ENCODE measurements at regions not wholly inside any gene's neighbourhood (a gene's known extent, or its start where the extent isn't known, plus 50 kb on each side); places are given as distances from the start of the nearest gene placed in this dataset.

DNA sequence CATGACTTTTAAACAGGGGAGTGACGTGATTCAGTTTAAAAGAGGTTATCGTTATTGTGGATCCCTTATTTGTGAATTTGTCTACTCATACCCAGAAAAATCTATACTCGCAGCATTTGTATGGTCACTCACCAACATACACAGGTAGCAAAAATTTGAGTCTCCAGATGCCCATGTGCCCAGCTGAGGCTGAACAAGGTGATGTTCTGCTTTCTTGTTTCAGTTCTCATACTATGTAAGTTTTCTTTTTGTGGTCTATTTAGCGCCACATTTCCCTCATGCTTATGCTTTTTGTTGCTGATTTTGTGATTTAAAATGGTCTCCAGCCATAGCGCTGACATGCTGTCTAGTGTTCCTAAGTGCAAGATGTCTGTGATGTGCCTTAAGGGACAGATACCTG lies 312.9 kb upstream of the SEMA3A start:
- DNase-seq (ENCODE audit: low read depth, low spot score) (no peak), ATAC-seq (no peak)
- in situ Hi-C loops (cut with HindIII; ENCODE audit: low pct_unique_long_range_greater_than_20kb, low sequenced_read_pairs) (no loop called here), intact Hi-C loops (cut with micrococcal nuclease; ENCODE audit: unreplicated experiment) (no loop called here)
- no TSS peak for BruUV-seq (replicated peaks)
- Histone ChIP-seq H3K36me3 (ENCODE audit: control insufficient read depth, insufficient read depth, low read length) (no peaks in the 10 kb centered on the region), H3K9me3 (ENCODE audit: control insufficient read depth, insufficient read depth, low read depth, low read length) (no peaks in the 10 kb centered on the region), H3K27ac (ENCODE audit: low read length) (no peak overlapping the region), H3K4me1 (ENCODE audit: control insufficient read depth, insufficient read depth, low read length) (no peaks in the 10 kb centered on the region), H3K27me3 (ENCODE audit: control insufficient read depth, insufficient read depth, low read length) (no peaks in the 10 kb centered on the region), H3K4me3 (ENCODE audit: low read depth in 2 of 2, low read length in 2 of 2) (no peak overlapping the region)
- no peak for TF ChIP-seq POLR2AphosphoS5 (IDR thresholded peaks at IDR 0.05; ENCODE audit: low read depth, low read length)
- TF ChIP-seq TCF7L2 (IDR thresholded peaks at IDR 0.05; ENCODE audit: low read depth, low read length) = no peak
- no peak for TF ChIP-seq SIN3A (IDR thresholded peaks at IDR 0.05; ENCODE audit: borderline replicate concordance, insufficient read depth, low read depth, low read length)
- TF ChIP-seq, protein P1, sequence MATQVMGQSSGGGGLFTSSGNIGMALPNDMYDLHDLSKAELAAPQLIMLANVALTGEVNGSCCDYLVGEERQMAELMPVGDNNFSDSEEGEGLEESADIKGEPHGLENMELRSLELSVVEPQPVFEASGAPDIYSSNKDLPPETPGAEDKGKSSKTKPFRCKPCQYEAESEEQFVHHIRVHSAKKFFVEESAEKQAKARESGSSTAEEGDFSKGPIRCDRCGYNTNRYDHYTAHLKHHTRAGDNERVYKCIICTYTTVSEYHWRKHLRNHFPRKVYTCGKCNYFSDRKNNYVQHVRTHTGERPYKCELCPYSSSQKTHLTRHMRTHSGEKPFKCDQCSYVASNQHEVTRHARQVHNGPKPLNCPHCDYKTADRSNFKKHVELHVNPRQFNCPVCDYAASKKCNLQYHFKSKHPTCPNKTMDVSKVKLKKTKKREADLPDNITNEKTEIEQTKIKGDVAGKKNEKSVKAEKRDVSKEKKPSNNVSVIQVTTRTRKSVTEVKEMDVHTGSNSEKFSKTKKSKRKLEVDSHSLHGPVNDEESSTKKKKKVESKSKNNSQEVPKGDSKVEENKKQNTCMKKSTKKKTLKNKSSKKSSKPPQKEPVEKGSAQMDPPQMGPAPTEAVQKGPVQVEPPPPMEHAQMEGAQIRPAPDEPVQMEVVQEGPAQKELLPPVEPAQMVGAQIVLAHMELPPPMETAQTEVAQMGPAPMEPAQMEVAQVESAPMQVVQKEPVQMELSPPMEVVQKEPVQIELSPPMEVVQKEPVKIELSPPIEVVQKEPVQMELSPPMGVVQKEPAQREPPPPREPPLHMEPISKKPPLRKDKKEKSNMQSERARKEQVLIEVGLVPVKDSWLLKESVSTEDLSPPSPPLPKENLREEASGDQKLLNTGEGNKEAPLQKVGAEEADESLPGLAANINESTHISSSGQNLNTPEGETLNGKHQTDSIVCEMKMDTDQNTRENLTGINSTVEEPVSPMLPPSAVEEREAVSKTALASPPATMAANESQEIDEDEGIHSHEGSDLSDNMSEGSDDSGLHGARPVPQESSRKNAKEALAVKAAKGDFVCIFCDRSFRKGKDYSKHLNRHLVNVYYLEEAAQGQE (IDR thresholded peaks at IDR 0.05; ENCODE audit: insufficient read depth in 1 of 2, low read depth in 2 of 2, low read length in 1 of 2) = no peak
- no peak for TF ChIP-seq CTCF (IDR thresholded peaks at IDR 0.05)
- POLR2A ChIA-PET = no interaction called here
- CTCF ChIA-PET = no interaction called here

DNA sequence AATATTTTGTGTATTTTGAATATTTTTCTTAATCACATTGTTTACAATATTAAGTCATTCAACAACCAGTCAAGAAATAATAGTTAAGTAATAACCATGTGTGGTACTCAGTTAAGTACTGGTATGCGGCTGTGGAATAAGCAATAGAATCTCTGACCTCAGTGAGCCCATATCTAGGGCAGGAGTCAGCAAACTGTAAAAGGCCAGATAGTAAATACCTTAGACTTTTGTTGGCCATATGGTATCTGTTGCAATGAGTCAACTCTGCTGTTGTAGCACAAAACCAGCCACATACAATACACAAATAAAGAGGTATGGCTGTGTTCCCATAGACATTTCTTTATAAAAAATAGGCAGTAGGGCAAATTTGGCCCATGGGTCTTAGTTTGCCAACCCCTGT lies 311.6 kb upstream of the SEMA3A start:
- no peak overlapping the region for H3K4me3 ChIP-seq (ENCODE audit: low read depth in 2 of 2, low read length in 2 of 2)
- ATAC-seq = no peak
- no peak overlapping the region for H3K27ac ChIP-seq (ENCODE audit: low read length)
- no peaks in the 10 kb centered on the region for H3K27me3 ChIP-seq (ENCODE audit: control insufficient read depth, insufficient read depth, low read length)
- no peak for DNase-seq (ENCODE audit: low read depth, low spot score)
- no TSS peak for BruUV-seq (replicated peaks)
- TF ChIP-seq POLR2AphosphoS5 (IDR thresholded peaks at IDR 0.05; ENCODE audit: low read depth, low read length) (no peak), SIN3A (IDR thresholded peaks at IDR 0.05; ENCODE audit: borderline replicate concordance, insufficient read depth, low read depth, low read length) (no peak), CTCF (IDR thresholded peaks at IDR 0.05) (no peak), TCF7L2 (IDR thresholded peaks at IDR 0.05; ENCODE audit: low read depth, low read length) (no peak)
- TF ChIP-seq, protein P1 (IDR thresholded peaks at IDR 0.05; ENCODE audit: insufficient read depth in 1 of 2, low read depth in 2 of 2, low read length in 1 of 2) = no peak
- no peaks in the 10 kb centered on the region for H3K4me1 ChIP-seq (ENCODE audit: control insufficient read depth, insufficient read depth, low read length)
- no peaks in the 10 kb centered on the region for H3K36me3 ChIP-seq (ENCODE audit: control insufficient read depth, insufficient read depth, low read length)
- no peaks in the 10 kb centered on the region for H3K9me3 ChIP-seq (ENCODE audit: control insufficient read depth, insufficient read depth, low read depth, low read length)
- in situ Hi-C loops (cut with HindIII; ENCODE audit: low pct_unique_long_range_greater_than_20kb, low sequenced_read_pairs) (no loop called here), intact Hi-C loops (cut with micrococcal nuclease; ENCODE audit: unreplicated experiment) (no loop called here)
- POLR2A ChIA-PET = no interaction called here
- CTCF ChIA-PET = no interaction called here
